HepG2 (cell line): ENCODE measurements at regions not wholly inside any gene's neighbourhood (a gene's known extent, or its start where the extent isn't known, plus 50 kb on each side); places are given as distances from the start of the nearest gene placed in this dataset.

Experiments used
- FIP1L1 ChIP-seq: fragments of 200-400 bp; formaldehyde crosslinking; IDR thresholded peaks from 2 replicates; pipeline ENCODE4 v1.6.1; 2018; ENCODE audit warnings: low read depth, mild to moderate bottlenecking, low read length, moderate library complexity, borderline replicate concordance; ENCODE audit not compliant: insufficient read depth
- JUNB ChIP-seq: sonication (generic); formaldehyde crosslinking; IDR thresholded peaks from 2 replicates; pipeline ENCODE4 v1.8.0; 2022; ENCODE audit warnings: missing genetic modification reagents, mild to moderate bottlenecking, borderline replicate concordance
- MIXL1 ChIP-seq: IDR thresholded peaks from 2 replicates; pipeline ENCODE4 v1.6.1; 2016
- MYNN ChIP-seq: sonication (generic); formaldehyde crosslinking; IDR thresholded peaks from 2 replicates; pipeline ENCODE4 v1.4.0; 2020; ENCODE audit warnings: mild to moderate bottlenecking, low read depth, missing genetic modification reagents
- NAIF1 ChIP-seq: sonication (generic); formaldehyde crosslinking; IDR thresholded peaks from 2 replicates; pipeline ENCODE4 v1.5.0; 2020; ENCODE audit warnings: mild to moderate bottlenecking, missing genetic modification reagents, borderline replicate concordance
- NCOA2 ChIP-seq: sonication (generic); formaldehyde crosslinking; IDR thresholded peaks from 2 replicates; pipeline ENCODE4 v1.8.0; 2022; ENCODE audit warnings: inconsistent platforms
- RARA ChIP-seq: IDR thresholded peaks from 2 replicates; pipeline ENCODE4 v1.6.1; 2016; ENCODE audit warnings: missing genetic modification reagents, missing compliant biosample characterization
- SALL1 ChIP-seq: sonication (generic); formaldehyde crosslinking; IDR thresholded peaks from 2 replicates; pipeline ENCODE4 v1.8.0; 2022; ENCODE audit warnings: mild to moderate bottlenecking, missing genetic modification reagents
- SMC3 ChIP-seq: IDR thresholded peaks from 2 replicates; pipeline ENCODE4 v1.6.1; 2011; ENCODE audit warnings: low read length, improper control_type of control experiment
- SRF ChIP-seq: IDR thresholded peaks from 2 replicates; pipeline ENCODE4 v1.6.1; 2011; ENCODE audit warnings: mild to moderate bottlenecking, low read depth, low read length, moderate library complexity
- ZBTB20 ChIP-seq: sonication (generic); formaldehyde crosslinking; IDR thresholded peaks from 2 replicates; pipeline ENCODE4 v1.8.1; 2023; ENCODE audit warnings: missing genetic modification reagents, low read depth, mild to moderate bottlenecking, borderline replicate concordance
- ZMYM3 ChIP-seq: sonication (generic); formaldehyde crosslinking; IDR thresholded peaks from 2 replicates; pipeline ENCODE4 v1.5.1; 2020; ENCODE audit warnings: mild to moderate bottlenecking, missing genetic modification reagents
- ZNF180 ChIP-seq: sonication (generic); formaldehyde crosslinking; IDR thresholded peaks from 2 replicates; pipeline ENCODE4 v1.4.0; 2020; ENCODE audit warnings: low read depth, missing genetic modification reagents, borderline replicate concordance
- ZNF468 ChIP-seq: sonication (generic); formaldehyde crosslinking; IDR thresholded peaks from 2 replicates; pipeline ENCODE4 v1.8.0; 2022; ENCODE audit warnings: mild to moderate bottlenecking, moderate library complexity, missing genetic modification reagents
- ZNF616 ChIP-seq: sonication (generic); formaldehyde crosslinking; IDR thresholded peaks from 2 replicates; pipeline ENCODE4 v1.5.0; 2020; ENCODE audit warnings: low read depth, mild to moderate bottlenecking, missing genetic modification reagents
- ZNF619 ChIP-seq: sonication (generic); formaldehyde crosslinking; IDR thresholded peaks from 2 replicates; pipeline ENCODE4 v1.4.0; 2020; ENCODE audit warnings: mild to moderate bottlenecking, missing genetic modification reagents
- ZNF672 ChIP-seq: sonication (generic); formaldehyde crosslinking; IDR thresholded peaks from 2 replicates; pipeline ENCODE4 v1.8.1; 2022; ENCODE audit warnings: missing genetic modification reagents
- ZNF839 ChIP-seq: sonication (generic); formaldehyde crosslinking; IDR thresholded peaks from 2 replicates; pipeline ENCODE4 v1.4.0; 2020; ENCODE audit warnings: missing genetic modification reagents, mild to moderate bottlenecking, borderline replicate concordance
- TF ChIP-seq, protein P1 (sequence below): sonication (generic); formaldehyde crosslinking; IDR thresholded peaks from 2 replicates; pipeline ENCODE4 v1.4.0; 2020; ENCODE audit warnings: missing genetic modification reagents, borderline replicate concordance
- TF ChIP-seq, protein P2 (sequence below): sonication (generic); formaldehyde crosslinking; IDR thresholded peaks from 2 replicates; pipeline ENCODE4 v1.4.0; 2020; ENCODE audit warnings: missing genetic modification reagents, borderline replicate concordance
- TF ChIP-seq, protein P3 (sequence below): fragments of 450-650 bp; IDR thresholded peaks from 2 replicates; pipeline ENCODE4 v1.6.1; 2016
- TF ChIP-seq, protein P4 (sequence below): sonication (generic); formaldehyde crosslinking; IDR thresholded peaks from 2 replicates; pipeline ENCODE4 v1.4.0; 2020; ENCODE audit warnings: mild to moderate bottlenecking, missing genetic modification reagents, borderline replicate concordance

DNA sequence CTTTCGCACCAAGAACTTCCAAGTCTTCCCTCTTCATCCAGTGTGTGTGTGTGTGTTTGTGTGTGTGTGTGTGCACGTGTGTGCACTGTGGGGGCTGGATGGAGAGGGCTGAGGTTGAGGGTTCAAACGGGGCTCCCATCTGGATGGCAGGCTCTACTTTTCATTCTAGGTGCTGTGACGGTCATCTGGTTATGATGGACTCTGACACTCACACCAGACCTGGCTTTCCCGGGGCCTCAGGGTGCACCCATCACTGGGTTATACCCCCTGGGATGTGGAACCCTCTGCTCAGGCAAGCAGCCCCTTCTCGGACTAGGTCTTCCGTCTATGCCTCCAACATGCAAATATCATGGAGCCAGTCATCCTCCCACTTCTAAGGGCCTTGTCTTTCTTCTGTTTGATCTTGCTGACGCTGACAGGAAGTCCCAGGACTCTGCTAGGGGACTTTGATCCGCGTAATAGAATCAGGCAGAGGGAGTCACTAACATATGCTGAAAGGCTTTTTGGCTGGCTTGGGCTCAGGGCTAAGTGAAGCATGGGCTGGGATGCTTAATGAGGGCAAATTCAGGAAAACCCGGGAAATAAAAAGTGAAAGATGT is 313.6 kb downstream of the CDC5L start (continued):
- TF ChIP-seq SMC3: no peak
- TF ChIP-seq ZNF616: no peak
- TF ChIP-seq ZBTB20: no peak
- TF ChIP-seq ZMYM3 (CRISPR knock-in tag): no peak
- TF ChIP-seq MIXL1 (CRISPR knock-in tag): peak; percentile 31; the same call in 1 of the 2 replicates
- TF ChIP-seq, protein P1, sequence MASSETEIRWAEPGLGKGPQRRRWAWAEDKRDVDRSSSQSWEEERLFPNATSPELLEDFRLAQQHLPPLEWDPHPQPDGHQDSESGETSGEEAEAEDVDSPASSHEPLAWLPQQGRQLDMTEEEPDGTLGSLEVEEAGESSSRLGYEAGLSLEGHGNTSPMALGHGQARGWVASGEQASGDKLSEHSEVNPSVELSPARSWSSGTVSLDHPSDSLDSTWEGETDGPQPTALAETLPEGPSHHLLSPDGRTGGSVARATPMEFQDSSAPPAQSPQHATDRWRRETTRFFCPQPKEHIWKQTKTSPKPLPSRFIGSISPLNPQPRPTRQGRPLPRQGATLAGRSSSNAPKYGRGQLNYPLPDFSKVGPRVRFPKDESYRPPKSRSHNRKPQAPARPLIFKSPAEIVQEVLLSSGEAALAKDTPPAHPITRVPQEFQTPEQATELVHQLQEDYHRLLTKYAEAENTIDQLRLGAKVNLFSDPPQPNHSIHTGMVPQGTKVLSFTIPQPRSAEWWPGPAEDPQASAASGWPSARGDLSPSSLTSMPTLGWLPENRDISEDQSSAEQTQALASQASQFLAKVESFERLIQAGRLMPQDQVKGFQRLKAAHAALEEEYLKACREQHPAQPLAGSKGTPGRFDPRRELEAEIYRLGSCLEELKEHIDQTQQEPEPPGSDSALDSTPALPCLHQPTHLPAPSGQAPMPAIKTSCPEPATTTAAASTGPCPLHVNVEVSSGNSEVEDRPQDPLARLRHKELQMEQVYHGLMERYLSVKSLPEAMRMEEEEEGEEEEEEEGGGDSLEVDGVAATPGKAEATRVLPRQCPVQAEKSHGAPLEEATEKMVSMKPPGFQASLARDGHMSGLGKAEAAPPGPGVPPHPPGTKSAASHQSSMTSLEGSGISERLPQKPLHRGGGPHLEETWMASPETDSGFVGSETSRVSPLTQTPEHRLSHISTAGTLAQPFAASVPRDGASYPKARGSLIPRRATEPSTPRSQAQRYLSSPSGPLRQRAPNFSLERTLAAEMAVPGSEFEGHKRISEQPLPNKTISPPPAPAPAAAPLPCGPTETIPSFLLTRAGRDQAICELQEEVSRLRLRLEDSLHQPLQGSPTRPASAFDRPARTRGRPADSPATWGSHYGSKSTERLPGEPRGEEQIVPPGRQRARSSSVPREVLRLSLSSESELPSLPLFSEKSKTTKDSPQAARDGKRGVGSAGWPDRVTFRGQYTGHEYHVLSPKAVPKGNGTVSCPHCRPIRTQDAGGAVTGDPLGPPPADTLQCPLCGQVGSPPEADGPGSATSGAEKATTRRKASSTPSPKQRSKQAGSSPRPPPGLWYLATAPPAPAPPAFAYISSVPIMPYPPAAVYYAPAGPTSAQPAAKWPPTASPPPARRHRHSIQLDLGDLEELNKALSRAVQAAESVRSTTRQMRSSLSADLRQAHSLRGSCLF (CRISPR knock-in tag): no peak
- TF ChIP-seq, protein P2, sequence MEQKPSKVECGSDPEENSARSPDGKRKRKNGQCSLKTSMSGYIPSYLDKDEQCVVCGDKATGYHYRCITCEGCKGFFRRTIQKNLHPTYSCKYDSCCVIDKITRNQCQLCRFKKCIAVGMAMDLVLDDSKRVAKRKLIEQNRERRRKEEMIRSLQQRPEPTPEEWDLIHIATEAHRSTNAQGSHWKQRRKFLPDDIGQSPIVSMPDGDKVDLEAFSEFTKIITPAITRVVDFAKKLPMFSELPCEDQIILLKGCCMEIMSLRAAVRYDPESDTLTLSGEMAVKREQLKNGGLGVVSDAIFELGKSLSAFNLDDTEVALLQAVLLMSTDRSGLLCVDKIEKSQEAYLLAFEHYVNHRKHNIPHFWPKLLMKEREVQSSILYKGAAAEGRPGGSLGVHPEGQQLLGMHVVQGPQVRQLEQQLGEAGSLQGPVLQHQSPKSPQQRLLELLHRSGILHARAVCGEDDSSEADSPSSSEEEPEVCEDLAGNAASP (CRISPR knock-in tag): no peak
- no peak for TF ChIP-seq ZNF180
- no peak; the same call in 1 of the 2 replicates for TF ChIP-seq SALL1 (CRISPR knock-in tag)
- no peak for TF ChIP-seq RARA (CRISPR knock-in tag)
- TF ChIP-seq NAIF1 (CRISPR knock-in tag): no peak
- TF ChIP-seq, protein P3, sequence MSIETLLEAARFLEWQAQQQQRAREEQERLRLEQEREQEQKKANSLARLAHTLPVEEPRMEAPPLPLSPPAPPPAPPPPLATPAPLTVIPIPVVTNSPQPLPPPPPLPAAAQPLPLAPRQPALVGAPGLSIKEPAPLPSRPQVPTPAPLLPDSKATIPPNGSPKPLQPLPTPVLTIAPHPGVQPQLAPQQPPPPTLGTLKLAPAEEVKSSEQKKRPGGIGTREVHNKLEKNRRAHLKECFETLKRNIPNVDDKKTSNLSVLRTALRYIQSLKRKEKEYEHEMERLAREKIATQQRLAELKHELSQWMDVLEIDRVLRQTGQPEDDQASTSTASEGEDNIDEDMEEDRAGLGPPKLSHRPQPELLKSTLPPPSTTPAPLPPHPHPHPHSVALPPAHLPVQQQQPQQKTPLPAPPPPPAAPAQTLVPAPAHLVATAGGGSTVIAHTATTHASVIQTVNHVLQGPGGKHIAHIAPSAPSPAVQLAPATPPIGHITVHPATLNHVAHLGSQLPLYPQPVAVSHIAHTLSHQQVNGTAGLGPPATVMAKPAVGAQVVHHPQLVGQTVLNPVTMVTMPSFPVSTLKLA: no peak
- no peak for TF ChIP-seq SRF
- no peak for TF ChIP-seq JUNB (CRISPR knock-in tag)
- no peak for TF ChIP-seq MYNN (CRISPR knock-in tag)
- TF ChIP-seq, protein P4, sequence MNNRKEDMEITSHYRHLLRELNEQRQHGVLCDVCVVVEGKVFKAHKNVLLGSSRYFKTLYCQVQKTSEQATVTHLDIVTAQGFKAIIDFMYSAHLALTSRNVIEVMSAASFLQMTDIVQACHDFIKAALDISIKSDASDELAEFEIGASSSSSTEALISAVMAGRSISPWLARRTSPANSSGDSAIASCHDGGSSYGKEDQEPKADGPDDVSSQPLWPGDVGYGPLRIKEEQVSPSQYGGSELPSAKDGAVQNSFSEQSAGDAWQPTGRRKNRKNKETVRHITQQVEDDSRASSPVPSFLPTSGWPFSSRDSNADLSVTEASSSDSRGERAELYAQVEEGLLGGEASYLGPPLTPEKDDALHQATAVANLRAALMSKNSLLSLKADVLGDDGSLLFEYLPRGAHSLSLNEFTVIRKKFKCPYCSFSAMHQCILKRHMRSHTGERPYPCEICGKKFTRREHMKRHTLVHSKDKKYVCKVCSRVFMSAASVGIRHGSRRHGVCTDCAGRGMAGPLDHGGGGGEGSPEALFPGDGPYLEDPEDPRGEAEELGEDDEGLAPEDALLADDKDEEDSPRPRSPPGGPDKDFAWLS (CRISPR knock-in tag): no peak
- no peak for TF ChIP-seq ZNF619 (CRISPR knock-in tag)
- no peak for TF ChIP-seq ZNF468
- TF ChIP-seq ZNF672 (CRISPR knock-in tag): no peak
- no peak for TF ChIP-seq FIP1L1
- no peak for TF ChIP-seq ZNF839
- no peak for TF ChIP-seq NCOA2 (CRISPR knock-in tag)
